ENCODE measurements at regions not wholly inside any gene's neighbourhood (a gene's known extent, or its start where the extent isn't known, plus 50 kb on each side); places are given as distances from the start of the nearest gene placed in this dataset.

DNA sequence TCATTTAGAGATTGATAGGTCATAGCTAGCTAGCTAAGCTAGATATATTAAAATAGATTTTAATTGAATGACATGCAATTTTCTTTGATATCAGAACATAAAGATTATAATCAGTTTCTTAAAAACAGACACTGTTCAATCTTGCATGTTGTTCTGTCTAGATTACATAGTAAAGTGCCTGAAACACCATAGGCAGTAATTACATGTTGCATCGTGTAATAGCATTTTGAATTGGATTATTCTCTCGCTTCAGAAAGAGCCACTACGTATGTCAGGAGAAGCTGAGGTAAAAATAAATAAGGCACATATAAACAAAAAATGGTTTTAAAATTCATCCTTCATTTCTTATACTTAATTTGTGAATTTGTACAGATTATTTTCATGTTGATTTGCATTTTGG lies 148.0 kb upstream of the CDH12 start (continued):
- no peak for TF ChIP-seq KDM3A (CRISPR knock-in tag; IDR thresholded peaks at IDR 0.05; ENCODE audit: low read depth)
- no peak for TF ChIP-seq ZNF75D (CRISPR knock-in tag; IDR thresholded peaks at IDR 0.05; ENCODE audit: borderline replicate concordance)
- TF ChIP-seq SMAD3 (CRISPR knock-in tag; IDR thresholded peaks at IDR 0.05) = no peak
- TF ChIP-seq GATA4 (IDR thresholded peaks at IDR 0.05; ENCODE audit: borderline replicate concordance, low read depth) = no peak
- TF ChIP-seq, protein P1, sequence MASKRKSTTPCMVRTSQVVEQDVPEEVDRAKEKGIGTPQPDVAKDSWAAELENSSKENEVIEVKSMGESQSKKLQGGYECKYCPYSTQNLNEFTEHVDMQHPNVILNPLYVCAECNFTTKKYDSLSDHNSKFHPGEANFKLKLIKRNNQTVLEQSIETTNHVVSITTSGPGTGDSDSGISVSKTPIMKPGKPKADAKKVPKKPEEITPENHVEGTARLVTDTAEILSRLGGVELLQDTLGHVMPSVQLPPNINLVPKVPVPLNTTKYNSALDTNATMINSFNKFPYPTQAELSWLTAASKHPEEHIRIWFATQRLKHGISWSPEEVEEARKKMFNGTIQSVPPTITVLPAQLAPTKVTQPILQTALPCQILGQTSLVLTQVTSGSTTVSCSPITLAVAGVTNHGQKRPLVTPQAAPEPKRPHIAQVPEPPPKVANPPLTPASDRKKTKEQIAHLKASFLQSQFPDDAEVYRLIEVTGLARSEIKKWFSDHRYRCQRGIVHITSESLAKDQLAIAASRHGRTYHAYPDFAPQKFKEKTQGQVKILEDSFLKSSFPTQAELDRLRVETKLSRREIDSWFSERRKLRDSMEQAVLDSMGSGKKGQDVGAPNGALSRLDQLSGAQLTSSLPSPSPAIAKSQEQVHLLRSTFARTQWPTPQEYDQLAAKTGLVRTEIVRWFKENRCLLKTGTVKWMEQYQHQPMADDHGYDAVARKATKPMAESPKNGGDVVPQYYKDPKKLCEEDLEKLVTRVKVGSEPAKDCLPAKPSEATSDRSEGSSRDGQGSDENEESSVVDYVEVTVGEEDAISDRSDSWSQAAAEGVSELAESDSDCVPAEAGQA (IDR thresholded peaks at IDR 0.05; ENCODE audit: low read depth) = no peak
- TF ChIP-seq, protein P1 (CRISPR knock-in tag; IDR thresholded peaks at IDR 0.05; ENCODE audit: borderline replicate concordance) = no peak
- TF ChIP-seq, protein P2, sequence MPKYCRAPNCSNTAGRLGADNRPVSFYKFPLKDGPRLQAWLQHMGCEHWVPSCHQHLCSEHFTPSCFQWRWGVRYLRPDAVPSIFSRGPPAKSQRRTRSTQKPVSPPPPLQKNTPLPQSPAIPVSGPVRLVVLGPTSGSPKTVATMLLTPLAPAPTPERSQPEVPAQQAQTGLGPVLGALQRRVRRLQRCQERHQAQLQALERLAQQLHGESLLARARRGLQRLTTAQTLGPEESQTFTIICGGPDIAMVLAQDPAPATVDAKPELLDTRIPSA (CRISPR knock-in tag; IDR thresholded peaks at IDR 0.05; ENCODE audit: borderline replicate concordance) = no peak
- TF ChIP-seq, protein P3, sequence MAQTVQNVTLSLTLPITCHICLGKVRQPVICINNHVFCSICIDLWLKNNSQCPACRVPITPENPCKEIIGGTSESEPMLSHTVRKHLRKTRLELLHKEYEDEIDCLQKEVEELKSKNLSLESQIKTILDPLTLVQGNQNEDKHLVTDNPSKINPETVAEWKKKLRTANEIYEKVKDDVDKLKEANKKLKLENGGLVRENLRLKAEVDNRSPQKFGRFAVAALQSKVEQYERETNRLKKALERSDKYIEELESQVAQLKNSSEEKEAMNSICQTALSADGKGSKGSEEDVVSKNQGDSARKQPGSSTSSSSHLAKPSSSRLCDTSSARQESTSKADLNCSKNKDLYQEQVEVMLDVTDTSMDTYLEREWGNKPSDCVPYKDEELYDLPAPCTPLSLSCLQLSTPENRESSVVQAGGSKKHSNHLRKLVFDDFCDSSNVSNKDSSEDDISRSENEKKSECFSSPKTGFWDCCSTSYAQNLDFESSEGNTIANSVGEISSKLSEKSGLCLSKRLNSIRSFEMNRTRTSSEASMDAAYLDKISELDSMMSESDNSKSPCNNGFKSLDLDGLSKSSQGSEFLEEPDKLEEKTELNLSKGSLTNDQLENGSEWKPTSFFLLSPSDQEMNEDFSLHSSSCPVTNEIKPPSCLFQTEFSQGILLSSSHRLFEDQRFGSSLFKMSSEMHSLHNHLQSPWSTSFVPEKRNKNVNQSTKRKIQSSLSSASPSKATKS (CRISPR knock-in tag; IDR thresholded peaks at IDR 0.05) = no peak
- no peak for TF ChIP-seq SOX5 (CRISPR knock-in tag; IDR thresholded peaks at IDR 0.05; ENCODE audit: borderline replicate concordance)
- TF ChIP-seq ZNF850 (CRISPR knock-in tag; conservative IDR thresholded peaks at IDR 0.05) = no peak

Measured in HepG2 (cell line).